ENCODE measurements at regions not wholly inside any gene's neighbourhood (a gene's known extent, or its start where the extent isn't known, plus 50 kb on each side); places are given as distances from the start of the nearest gene placed in this dataset.

GRCh38 chr1:29514361-29515169 lies 278.2 kb downstream of the PTPRU start:
- no peak for TF ChIP-seq POLR2AphosphoS5 (IDR thresholded peaks at IDR 0.05)
- no peak for TF ChIP-seq CTCF (IDR thresholded peaks at IDR 0.05)
- no peak for TF ChIP-seq POLR2A (IDR thresholded peaks at IDR 0.05)
- TF ChIP-seq EP300 (IDR thresholded peaks at IDR 0.05): no peak
- 53 to 74% methylated on average over 5 to 17 of the region's 18 CpGs for WGBS, 2 donors (ENCODE audit: low coverage in 1 of 2)
- peaks cover 46% of the 10 kb centered on the region for H3K27me3 ChIP-seq
- H3K9me3 ChIP-seq: no peaks in the 10 kb centered on the region
- no peak overlapping the region for H3K4me3 ChIP-seq
- no peak overlapping the region for H3K27ac ChIP-seq
- no peaks in the 10 kb centered on the region for H3K36me3 ChIP-seq
- H3K4me1 ChIP-seq: no peaks in the 10 kb centered on the region
- no peak for ATAC-seq

GRCh38 chr1:29513357-29513756 lies 277.0 kb downstream of the PTPRU start:
- no peak for ATAC-seq
- TF ChIP-seq CTCF (IDR thresholded peaks at IDR 0.05) (no peak), POLR2A (IDR thresholded peaks at IDR 0.05) (no peak), POLR2AphosphoS5 (IDR thresholded peaks at IDR 0.05) (no peak), EP300 (IDR thresholded peaks at IDR 0.05) (no peak)

GRCh38 chr1:29511436-29511835 lies 275.1 kb downstream of the PTPRU start:
- H3K36me3 ChIP-seq: no peaks in the 10 kb centered on the region
- no peak overlapping the region for H3K27ac ChIP-seq
- H3K4me1 ChIP-seq: no peaks in the 10 kb centered on the region
- 79 to 80% methylated on average over 3 to 6 of the region's 6 CpGs for WGBS, 2 donors (ENCODE audit: low coverage in 1 of 2)
- peaks cover 38% of the 10 kb centered on the region for H3K27me3 ChIP-seq
- H3K9me3 ChIP-seq: no peaks in the 10 kb centered on the region
- TF ChIP-seq POLR2A (IDR thresholded peaks at IDR 0.05): no peak
- no peak for TF ChIP-seq EP300 (IDR thresholded peaks at IDR 0.05)
- no peak for TF ChIP-seq CTCF (IDR thresholded peaks at IDR 0.05)
- no peak for TF ChIP-seq POLR2AphosphoS5 (IDR thresholded peaks at IDR 0.05)
- no peak overlapping the region for H3K4me3 ChIP-seq
- no peak for ATAC-seq

More at GRCh38 chr1:29513357-29513756, 277.0 kb downstream of the PTPRU start:
- WGBS, 2 donors (ENCODE audit: low coverage in 1 of 2): 45 to 100% methylated on average over 1 to 4 of the region's 5 CpGs
- H3K27ac ChIP-seq: no peak overlapping the region
- H3K36me3 ChIP-seq: no peaks in the 10 kb centered on the region
- no peaks in the 10 kb centered on the region for H3K4me1 ChIP-seq
- no peaks in the 10 kb centered on the region for H3K9me3 ChIP-seq
- H3K4me3 ChIP-seq: no peak overlapping the region
- peaks cover 44% of the 10 kb centered on the region for H3K27me3 ChIP-seq

- Histone ChIP-seq H3K36me3 (no peaks in the 10 kb centered on the region), H3K27me3 (peaks cover 43% of the 10 kb centered on the region), H3K9me3 (no peaks in the 10 kb centered on the region), H3K27ac (no peak overlapping the region), H3K4me1 (peaks cover 0 to 12% (median 0%) of the 10 kb centered on the region in 3 donors), H3K4me3 (no peak overlapping the region)
- TF ChIP-seq POLR2A (IDR thresholded peaks at IDR 0.05): no peak
- no peak for TF ChIP-seq POLR2AphosphoS5 (IDR thresholded peaks at IDR 0.05)
- no peak for TF ChIP-seq CTCF (IDR thresholded peaks at IDR 0.05)
- no peak for TF ChIP-seq EP300 (IDR thresholded peaks at IDR 0.05)
- WGBS, 2 donors (ENCODE audit: low coverage in 1 of 2): 65 to 77% methylated on average over 2 of the region's 3 CpGs
- ATAC-seq: no peak
These were observed 272.3 kb downstream of the PTPRU start for GRCh38 chr1:29508458-29509107.
